ENCODE measurements at regions not wholly inside any gene's neighbourhood (a gene's known extent, or its start where the extent isn't known, plus 50 kb on each side); places are given as distances from the start of the nearest gene placed in this dataset.

GRCh38 chr4:177100307-177100706 lies 209.4 kb upstream of the NEIL3 start:
- ChIA-PET POLR2A (no interaction called here), CTCF (interaction anchor here (0.6 kb wide), 1 partner anchor 236 kb away, joined by 3 read pairs; no protein-coding TSS in a partner anchor)
- no peak for DNase-seq (ENCODE audit: low read depth)
- Histone ChIP-seq H3K4me3 (ENCODE audit: low read depth, low read length) (no peak overlapping the region), H3K27me3 (ENCODE audit: control insufficient read depth, insufficient read depth, low read length) (no peaks in the 10 kb centered on the region), H3K36me3 (ENCODE audit: control insufficient read depth, insufficient read depth, low read length) (no peaks in the 10 kb centered on the region)
- no peak for TF ChIP-seq CTCF (IDR thresholded peaks at IDR 0.05; ENCODE audit: insufficient read depth, low read depth, low read length)

- no peak for DNase-seq (ENCODE audit: low read depth)
- Histone ChIP-seq H3K27me3 (ENCODE audit: control insufficient read depth, insufficient read depth, low read length) (no peaks in the 10 kb centered on the region), H3K4me3 (ENCODE audit: low read depth, low read length) (no peak overlapping the region), H3K36me3 (ENCODE audit: control insufficient read depth, insufficient read depth, low read length) (no peaks in the 10 kb centered on the region)
- POLR2A ChIA-PET = no interaction called here
- CTCF ChIA-PET = no interaction called here
- TF ChIP-seq CTCF (IDR thresholded peaks at IDR 0.05; ENCODE audit: insufficient read depth, low read depth, low read length) = no peak
Observed at GRCh38 chr4:177103619-177104018, 206.1 kb upstream of the NEIL3 start.

GRCh38 chr4:177105536-177105935 lies 204.1 kb upstream of the NEIL3 start:
- no peak for TF ChIP-seq CTCF (IDR thresholded peaks at IDR 0.05; ENCODE audit: insufficient read depth, low read depth, low read length)

GRCh38 chr4:177107288-177107921 lies 202.3 kb upstream of the NEIL3 start:
- Histone ChIP-seq H3K4me3 (ENCODE audit: low read depth, low read length) (no peak overlapping the region), H3K36me3 (ENCODE audit: control insufficient read depth, insufficient read depth, low read length) (no peaks in the 10 kb centered on the region), H3K27me3 (ENCODE audit: control insufficient read depth, insufficient read depth, low read length) (no peaks in the 10 kb centered on the region)
- no peak for TF ChIP-seq CTCF (IDR thresholded peaks at IDR 0.05; ENCODE audit: insufficient read depth, low read depth, low read length)
- ChIA-PET POLR2A (interaction anchor here (0.6 kb wide), 1 partner anchor 144 kb away, joined by 3 read pairs; no protein-coding TSS in a partner anchor), CTCF (interaction anchor here (1.1 to 2.3 kb wide), 5 partner anchors 16 to 343 kb away, joined by 3 to 20 read pairs (median 3); no protein-coding TSS in a partner anchor)
- no peak for DNase-seq (ENCODE audit: low read depth)

More at GRCh38 chr4:177105536-177105935, 204.1 kb upstream of the NEIL3 start:
- DNase-seq (ENCODE audit: low read depth) = peak; percentile 79
- Histone ChIP-seq H3K4me3 (ENCODE audit: low read depth, low read length) (no peak overlapping the region), H3K36me3 (ENCODE audit: control insufficient read depth, insufficient read depth, low read length) (no peaks in the 10 kb centered on the region), H3K27me3 (ENCODE audit: control insufficient read depth, insufficient read depth, low read length) (no peaks in the 10 kb centered on the region)
- POLR2A ChIA-PET = no interaction called here
- CTCF ChIA-PET = interaction anchor here (0.8 to 2.1 kb wide), 3 partner anchors 8 to 727 kb away, joined by 3 to 6 read pairs (median 3); no protein-coding TSS in a partner anchor

- DNase-seq (ENCODE audit: low read depth) = no peak
- H3K36me3 ChIP-seq (ENCODE audit: control insufficient read depth, insufficient read depth, low read length) = no peaks in the 10 kb centered on the region
- POLR2A ChIA-PET = no interaction called here
- peak; percentile 59 for TF ChIP-seq CTCF (IDR thresholded peaks at IDR 0.05; ENCODE audit: insufficient read depth, low read depth, low read length)
- no peak overlapping the region for H3K4me3 ChIP-seq (ENCODE audit: low read depth, low read length)
- no peaks in the 10 kb centered on the region for H3K27me3 ChIP-seq (ENCODE audit: control insufficient read depth, insufficient read depth, low read length)
- CTCF ChIA-PET = interaction anchor here (0.6 to 2.3 kb wide), 12 partner anchors 10 to 375 kb away, joined by 3 to 20 read pairs (median 3); no protein-coding TSS in a partner anchor
Observed at GRCh38 chr4:177108708-177109107, 201.0 kb upstream of the NEIL3 start.
